NCI-H2107 treated with DMSO at 0.1 percent for 48 hours (cell line): ENCODE measurements at regions not wholly inside any gene's neighbourhood (a gene's known extent, or its start where the extent isn't known, plus 50 kb on each side); places are given as distances from the start of the nearest gene placed in this dataset.
"Not testable (repeated sequence)": the region's sequence is repeated elsewhere in the genome, so short reads cannot be mapped to it uniquely, and the experiment has no call there.

Source experiments
- DNase-seq: peaks from one replicate; lab custom pipeline; 2025; ENCODE audit not compliant: unreplicated experiment; lab: John Stamatoyannopoulos, UW

DNA sequence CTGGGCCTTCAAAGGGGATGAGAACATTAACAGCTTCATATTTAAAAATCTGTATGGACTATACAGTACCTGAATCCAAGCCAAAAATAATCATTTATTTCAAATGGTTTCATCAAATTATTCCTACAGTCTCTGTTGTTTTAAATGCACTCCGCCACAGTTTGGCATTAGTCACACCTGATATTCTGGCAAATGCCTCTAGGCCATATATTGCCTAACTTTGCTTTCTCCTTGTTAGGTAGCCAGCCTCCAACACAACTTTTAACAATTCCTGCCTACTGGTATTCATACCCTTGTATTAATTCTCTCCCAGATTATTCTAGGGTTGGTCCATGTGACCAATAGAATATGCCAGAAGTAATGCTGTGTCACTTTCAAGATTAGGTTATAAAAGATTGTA, 146.6 kb upstream of the FANCL start:
- DNase-seq = no peak

DNA sequence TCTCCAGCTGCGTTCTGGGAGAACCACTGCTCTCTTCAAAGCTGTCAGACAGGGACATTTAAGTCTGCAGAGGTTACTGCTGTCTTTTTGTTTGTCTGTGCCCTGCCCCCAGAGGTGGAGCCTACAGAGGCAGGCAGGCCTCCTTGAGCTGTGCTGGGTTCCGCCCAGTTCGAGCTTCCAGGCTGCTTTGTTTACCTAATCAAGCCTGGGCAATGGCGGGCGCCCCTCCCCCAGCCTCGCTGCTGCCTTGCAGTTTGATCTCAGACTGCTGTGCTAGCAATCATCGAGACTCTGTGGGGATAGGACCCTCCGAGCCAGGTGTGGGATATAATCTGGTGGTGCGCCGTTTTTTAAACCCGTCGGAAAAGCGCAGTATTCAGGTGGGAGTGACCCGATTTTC, 145.8 kb upstream of the FANCL start:
- DNase-seq = not testable (repeated sequence)

GRCh38 chr2:58378152-58378551, 137.0 kb upstream of the FANCL start:
- DNase-seq = no peak

GRCh38 chr2:58377181-58377580, 136.1 kb upstream of the FANCL start:
- DNase-seq = no peak

DNA sequence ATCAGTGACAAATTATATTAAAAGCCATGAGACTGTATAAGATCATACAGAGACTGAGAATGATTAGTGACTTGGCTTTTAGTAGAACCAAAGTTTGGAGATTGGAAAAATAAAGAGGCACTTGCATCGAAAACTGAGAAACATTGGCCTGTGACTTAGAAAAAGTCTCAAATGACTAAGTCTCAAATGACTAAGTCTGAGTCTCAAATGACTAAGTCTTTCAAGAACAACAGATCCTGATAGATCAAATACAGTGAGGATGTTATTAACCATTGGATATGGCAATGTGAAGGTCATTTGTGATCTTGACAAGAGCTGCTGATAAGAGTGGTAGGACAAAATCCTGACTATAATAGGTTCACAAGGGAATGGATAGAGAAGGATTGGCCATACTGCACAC, 135.5 kb upstream of the FANCL start:
- DNase-seq = no peak

- no peak for DNase-seq
Measured at GRCh38 chr2:58369594-58369993, 128.5 kb upstream of the FANCL start.

DNA sequence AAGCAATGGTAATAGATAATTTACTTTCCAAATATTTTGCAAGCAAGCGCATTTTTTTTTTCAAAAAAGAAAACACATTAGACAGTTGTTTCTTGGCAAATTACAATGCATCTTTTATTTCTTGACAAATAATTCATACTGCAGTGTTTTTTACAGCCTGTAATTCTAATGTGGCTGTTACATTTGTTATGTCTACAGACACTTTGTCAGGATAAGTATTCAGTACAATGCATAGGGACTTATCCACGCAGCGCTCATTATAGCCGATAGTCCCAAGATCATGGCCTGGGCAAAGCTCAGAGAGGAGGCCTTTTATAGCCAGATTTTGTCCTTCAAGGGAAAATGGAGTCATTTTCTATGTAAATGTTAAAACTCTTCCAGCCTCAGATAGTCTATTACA, 123.0 kb upstream of the FANCL start:
- no peak for DNase-seq

- no peak for DNase-seq
Measured at GRCh38 chr2:58358026-58358425, 116.9 kb upstream of the FANCL start.

DNA sequence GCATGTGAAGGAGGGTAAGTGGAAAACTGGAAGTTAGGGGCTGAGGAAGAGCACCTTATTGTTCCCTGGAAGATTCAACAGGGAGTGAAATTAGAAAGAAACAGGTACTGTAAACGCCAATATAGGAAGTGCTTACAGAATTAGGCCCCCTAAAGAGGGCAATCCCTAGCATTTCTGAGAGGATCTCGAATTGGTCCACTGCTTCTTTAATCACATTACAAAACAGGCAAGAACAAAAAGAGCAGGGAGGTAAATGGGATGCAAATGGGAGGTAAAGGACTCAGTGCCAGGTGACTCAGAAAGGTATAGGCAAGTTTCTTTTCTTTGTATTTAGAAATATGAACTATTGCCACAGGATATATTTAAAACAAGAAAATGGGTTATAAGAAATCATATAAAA, 116.4 kb upstream of the FANCL start:
- DNase-seq = no peak

- DNase-seq = no peak
Measured at GRCh38 chr2:58354230-58354629, 113.1 kb upstream of the FANCL start.

- DNase-seq = no peak
Measured at GRCh38 chr2:58350484-58350883, 109.4 kb upstream of the FANCL start.

DNA sequence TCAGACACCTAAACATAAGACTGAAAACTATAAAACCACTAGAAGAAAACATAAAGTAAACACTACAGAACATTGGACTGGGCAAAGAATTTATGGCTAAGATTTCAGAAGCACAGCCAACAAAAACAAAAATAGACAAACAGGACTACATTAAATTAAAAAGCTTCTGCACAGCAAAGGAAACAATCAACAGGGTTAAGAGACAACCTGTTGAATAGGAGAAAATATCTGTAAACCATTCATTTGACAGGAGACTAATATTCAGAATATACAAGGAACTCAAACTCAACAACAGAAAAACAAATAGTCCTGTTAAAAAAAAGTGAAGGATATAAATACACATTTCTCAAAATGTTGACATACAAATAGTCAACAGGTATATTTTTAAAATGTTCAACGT, 106.7 kb upstream of the FANCL start:
- no peak for DNase-seq

DNA sequence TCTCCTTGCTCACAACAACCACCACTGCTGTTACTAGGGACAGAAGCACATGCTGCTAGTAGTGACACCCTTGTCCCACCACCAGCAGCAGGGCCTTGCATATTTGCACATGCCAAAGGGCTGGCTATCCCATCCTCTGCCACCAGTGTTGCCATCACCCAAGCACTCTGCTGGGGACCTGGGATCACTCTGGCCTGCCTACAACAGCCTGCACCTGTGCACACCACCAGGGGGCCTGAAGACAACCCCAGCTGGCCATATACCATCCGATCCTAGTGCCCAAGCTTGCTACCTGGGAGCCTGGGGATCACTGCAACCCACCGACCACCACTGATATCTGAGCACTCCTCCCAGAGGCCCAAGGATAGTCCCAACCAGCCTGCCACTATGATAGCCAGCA, 99.9 kb upstream of the FANCL start:
- no peak for DNase-seq

GRCh38 chr2:58339548-58340243, 98.6 kb upstream of the FANCL start:
- DNase-seq = no peak

GRCh38 chr2:58336416-58336815, 95.3 kb upstream of the FANCL start:
- DNase-seq = no peak

DNA sequence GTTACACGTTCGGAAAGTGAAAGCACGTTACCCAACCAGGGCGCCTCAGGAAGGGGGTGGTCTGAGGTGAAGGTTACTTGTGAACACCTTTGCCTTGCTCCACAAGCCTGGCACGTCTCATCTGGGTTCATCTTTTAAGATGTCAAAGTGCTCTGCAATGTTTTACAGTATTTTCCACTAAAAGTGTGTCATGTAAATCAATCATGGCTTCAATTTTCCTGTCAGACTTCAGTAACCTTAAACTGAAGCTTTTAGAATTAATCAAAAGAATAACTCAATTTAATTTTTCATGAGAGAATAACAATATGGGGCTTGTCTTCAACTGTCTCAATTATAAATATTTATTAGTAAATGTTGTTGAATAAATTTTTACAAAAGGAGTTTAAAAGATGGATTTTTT, 93.3 kb upstream of the FANCL start:
- DNase-seq = no peak

DNA sequence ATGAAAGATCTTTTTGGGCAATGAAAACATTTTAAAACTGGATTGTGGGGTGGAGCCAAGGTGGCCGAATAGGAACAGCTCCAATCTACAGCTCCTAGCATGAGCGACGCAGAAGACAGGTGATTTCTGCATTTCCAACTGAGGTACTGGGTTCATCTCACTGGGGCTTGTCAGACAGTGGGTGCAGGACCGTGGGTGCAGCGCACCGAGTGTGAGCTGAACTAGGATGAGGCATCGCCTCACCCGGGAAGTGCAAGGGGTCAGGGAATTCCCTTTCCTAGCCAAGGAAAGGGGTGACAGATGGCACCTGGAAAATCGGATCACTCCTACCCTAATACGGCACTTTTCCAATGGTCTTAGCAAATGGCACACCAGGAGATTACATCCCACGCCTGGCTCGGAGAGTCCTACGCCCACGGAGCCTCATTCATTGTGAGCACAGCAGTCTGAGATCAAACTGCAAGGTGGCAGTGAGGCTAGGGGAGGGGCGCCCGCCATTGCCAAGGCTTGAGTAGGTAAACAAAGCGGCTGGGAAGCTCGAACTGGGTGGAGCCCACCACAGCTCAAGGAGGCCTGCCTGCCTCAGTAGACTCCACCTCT, 84.3 kb upstream of the FANCL start:
- not testable (repeated sequence) for DNase-seq

GRCh38 chr2:58319481-58319880, 78.4 kb upstream of the FANCL start:
- no peak for DNase-seq

DNA sequence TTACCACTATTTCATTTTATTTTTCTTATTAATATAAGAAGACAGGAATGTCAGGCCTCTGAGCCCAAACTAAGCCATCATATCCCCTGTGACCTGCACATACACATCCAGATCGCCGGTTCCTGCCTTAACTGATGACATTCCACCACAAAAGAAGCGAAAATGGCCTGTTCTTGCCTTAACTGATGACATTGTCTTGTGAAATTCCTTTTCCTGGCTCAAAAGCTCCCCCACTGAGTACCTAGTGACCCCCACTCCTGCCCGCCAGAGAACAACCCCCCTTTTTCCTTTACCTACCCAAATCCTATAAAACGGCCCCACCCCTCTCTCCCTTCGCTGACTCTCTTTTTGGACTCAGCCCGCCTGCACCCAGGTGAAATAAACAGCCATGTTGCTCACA, 77.8 kb upstream of the FANCL start:
- not testable (repeated sequence) for DNase-seq

- no peak for DNase-seq
Measured at GRCh38 chr2:58313926-58314325, 72.8 kb upstream of the FANCL start.

DNA sequence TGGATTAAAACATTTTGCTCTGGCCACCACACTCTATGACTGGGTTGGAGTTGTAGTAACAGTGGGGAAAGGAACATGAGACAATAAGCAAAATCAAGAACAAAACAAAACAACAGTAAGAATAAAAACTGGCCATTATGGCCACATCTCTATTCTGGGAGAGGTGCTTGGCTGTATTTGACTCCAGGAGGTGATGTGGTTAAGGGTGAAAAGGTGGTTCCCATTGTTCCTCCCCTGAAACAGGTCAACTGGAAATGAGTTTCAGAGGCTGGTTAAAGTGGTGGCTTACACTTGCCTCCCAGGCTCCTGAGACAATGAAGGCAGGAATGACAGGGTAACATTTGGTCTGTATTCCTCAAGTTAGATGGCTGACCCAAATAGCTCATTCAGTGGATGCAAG, 67.3 kb upstream of the FANCL start:
- no peak for DNase-seq

DNA sequence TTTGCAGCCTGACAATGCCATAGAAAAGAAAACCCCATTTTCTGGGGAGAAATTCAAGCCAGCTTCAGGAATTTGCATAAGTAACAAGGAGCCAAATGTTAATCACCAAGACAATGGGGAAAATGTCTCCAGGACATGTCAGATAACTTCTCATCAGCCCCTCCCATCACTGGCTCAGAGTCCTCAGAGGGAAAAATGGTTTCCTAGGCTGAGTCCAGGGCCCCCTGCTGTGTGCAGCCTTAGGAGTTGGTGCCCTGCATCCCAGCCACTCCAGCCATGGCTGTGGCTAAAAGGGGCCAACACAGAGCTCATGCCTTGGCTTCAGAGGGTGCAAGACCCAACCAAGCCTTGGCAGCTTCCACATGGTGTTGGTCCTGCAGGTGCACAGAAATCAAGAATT, 63.7 kb upstream of the FANCL start:
- no peak for DNase-seq

- no peak for DNase-seq
Measured at GRCh38 chr2:58299123-58299522, 58.0 kb upstream of the FANCL start.
